ENCODE measurements at regions not wholly inside any gene's neighbourhood (a gene's known extent, or its start where the extent isn't known, plus 50 kb on each side); places are given as distances from the start of the nearest gene placed in this dataset.
A peak's percentile ranks its signal among the peaks of the same experiment; 100 is the strongest.

DNA sequence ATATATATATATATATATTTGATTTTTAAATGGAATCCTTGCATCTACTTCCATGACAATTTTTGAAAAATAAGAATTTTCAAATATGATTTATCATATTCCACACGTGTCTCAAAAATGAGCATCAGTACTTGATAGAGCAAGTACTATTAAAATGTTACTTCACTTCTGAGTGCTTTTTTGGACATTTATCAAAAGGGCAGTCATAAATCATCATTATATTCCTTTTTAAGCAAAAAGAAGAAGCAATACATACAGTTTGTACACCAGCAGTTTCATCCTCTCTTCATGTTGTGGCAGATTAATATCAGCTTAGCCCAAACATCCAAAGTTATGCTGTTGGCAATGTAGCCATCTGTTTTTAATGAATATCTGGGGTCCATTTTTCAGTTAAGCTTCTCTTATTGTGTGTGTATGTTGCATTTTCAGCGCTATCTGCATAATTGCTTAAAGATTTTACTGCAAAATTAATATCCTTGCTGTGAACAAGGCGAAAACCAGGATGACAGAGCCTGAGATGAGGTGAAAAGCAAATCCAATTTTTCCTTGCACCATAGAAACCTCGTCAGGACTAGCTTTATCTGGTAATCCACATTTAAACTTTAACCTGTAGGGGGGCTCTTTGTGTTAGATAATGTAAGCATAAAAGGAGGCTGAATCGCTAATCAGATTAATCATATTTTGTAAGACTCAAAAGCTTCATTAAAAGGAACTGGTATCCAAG is 604.9 kb upstream of the AGTR1 start:
- DNase-seq, result no peak

DNA sequence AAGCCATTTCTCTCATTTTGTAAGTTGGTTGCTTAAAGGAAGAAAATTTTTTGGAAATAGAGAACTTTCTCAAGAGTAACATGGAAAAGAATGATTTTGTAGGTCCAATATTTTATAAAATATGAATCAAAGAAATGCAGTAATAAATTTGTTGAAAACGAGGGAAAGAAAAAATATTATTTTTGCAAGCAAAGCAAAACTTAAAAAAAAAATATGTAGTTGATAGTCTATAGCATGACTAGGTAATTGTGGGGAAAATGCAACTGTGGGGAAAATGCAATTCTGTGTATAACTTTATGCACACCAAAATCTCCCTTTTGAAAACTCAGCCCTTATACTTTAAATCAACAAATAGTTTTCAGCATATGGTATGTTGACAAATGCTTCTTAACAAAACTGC is 604.0 kb upstream of the AGTR1 start:
- no peak for DNase-seq

DNA sequence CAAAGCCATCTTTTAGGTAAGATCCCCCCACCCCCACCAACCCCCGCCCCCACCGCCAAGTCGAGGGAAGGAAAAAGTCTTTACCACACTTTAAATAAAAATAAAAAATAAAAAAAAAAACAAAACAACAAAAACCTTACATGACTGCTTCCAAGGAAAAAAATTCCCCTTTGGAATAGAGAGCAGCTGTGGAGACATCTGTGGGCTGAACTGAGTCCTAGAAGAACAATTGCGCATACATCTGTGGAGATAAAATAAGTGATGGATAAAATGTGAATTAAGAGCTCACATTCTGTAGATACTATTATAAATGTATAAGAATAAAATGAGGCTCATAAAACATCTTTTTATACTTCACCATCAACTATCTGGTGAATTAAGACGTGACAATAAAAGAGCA is 601.7 kb upstream of the AGTR1 start:
- no peak for DNase-seq

DNA sequence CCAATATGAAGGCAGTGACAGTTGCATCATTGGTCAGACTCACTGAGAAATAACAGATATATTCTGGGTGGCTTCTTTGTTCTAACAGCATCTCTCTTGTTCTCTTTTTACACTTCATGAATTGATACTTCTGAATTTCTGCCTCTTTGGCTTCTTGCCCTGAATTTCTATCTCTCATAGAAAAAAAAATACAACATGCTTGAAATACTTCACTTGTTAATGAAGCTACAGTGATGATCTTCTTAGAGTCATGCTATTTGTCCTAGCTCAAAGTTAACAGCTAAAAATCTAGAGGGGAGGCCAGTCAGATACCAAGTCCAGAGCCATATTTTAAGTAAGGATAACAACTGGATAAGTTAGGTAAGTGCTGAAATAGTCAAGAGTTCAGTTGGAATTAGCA is 597.2 kb upstream of the AGTR1 start:
- no peak for DNase-seq

DNA sequence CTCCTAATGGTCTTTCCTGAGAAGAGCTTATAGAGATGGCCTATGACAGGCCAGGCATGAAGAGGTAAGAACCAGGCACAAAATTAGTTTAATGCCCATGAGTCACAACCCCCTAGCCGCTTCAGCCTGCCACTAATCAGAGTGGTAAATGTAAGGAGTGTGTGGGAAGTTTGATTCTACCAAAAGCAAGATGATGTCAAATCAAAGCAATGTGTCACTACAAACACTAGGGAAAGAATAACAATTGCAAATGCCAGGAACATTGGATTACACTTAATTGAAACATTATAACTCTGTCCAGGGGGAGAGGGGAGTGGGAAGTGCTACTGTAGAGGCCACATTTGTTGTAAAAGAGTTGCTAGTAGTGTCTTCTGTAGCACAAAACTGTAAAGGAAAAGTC is 596.6 kb upstream of the AGTR1 start:
- DNase-seq, result no peak

DNA sequence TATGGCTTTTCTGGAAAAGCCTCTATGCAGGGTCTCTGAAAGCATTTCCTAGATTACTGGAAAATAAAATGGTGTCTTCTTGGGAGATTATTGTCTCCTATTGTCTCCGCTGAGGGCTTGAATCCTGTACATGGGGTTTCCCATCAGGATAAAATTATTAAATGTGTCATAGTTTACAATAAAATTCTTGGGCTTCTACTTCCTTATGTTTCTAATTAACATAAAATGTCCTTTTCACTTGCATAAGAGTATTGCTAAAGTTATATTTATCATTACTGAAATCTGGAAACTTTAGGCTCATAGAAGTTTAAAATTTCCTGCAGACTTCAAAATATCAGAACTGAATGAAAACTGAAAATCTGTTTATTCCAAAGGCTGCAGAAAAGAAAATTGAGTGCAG is 595.5 kb upstream of the AGTR1 start:
- DNase-seq, result no peak

DNA sequence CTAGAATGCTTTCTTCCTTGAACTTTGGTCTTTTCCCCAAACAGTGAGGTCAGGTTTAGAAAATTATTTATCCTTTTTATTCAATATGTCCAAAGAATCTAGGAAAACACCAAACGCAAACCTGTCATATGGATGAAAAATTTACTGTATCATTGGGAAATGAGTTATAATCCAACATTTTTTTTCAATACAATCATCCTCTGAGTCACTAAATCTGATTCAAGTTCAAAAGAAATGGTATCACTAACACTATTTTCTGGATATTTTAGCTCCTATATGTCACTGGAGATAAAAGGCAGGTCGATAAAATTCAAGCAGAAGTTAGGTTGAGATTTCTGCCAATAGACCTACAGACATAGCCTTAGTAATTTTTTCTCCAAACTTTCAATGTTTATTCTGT is 591.6 kb upstream of the AGTR1 start:
- DNase-seq, result no peak

DNA sequence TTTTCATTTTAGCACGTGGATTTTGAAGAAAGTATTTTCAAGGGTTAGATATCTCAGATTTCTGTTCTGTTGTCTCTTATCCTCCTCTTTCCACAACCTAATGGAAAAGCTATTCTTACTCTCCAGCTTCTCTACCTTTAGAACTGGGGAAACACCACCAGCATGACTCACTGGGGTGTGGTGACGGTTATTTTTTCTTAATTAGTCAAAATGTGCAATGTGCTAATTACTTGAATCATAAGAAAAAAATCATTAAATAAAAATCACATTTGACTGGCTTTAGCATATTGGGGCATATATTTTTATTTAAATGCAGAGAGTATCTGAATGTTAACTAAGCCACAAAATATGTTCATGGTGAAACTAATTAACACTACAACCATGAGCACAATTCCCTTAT is 570.7 kb upstream of the AGTR1 start:
- no peak for DNase-seq

DNA sequence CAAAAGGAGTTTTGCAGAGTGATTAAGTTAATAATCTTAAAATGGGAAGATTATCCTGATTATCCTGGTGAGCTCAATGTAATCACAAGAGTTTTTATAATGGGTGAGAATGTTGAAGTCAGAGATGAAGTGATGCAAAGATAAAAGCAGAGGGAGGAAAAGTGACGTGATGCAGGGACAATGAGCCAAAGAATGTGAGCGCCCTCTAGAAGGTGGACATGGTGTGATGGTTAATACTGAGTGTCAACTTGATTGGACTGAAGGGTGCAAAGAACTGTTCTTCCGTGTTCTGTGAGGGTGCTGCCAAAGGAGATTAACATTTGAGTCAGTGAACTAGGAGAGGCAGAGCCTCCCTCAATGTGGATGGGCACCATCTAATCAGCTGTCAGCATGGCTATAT is 569.6 kb upstream of the AGTR1 start:
- no peak for DNase-seq

DNA sequence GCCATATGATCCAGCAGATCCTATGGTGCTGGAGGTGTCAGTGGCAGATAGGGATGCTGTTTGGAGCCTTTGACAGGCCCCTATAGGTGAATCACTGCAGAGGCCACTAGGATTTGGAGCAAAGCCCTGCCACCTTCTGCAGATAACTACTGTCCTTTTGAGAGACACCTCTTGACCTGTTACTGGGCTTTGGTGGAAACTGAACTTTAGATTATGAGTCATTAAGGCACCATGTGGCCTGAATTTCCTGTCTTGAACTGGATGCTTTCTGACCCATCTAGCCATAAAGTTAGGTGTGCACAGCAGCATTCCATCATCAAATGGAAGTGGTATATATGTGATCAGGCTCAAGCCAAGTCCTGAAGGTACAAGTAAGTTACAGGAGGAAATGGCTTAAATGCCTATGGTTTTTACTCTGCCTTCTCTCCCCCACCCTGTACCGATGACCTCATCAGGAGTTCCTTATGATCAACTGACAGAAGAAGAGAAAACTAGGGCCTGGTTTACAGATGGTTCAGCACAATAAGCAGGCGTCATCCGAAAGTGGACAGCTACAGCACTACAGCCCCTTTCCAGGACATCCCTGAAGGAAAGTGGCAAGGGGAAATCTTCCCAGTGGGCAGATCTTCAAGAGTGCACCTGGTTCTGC is 565.6 kb upstream of the AGTR1 start:
- no peak for DNase-seq

DNA sequence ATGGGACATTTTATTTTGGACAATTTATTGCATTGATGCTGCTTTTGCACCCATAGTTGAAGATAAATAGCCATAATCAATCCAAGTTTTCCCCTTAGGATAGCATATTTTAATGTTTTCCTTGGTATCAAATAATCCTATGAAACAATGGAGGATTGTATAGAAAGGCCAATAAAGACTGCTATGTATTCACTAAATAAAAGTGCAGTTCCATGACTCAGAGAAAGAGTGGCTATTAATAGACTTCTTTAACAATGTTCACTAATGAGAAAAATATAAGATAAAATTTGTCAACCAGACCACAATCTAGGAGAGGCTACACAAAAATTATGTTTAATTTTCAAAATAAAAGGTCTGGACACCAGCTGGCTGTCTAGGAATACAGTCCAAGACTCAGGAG is 560.9 kb upstream of the AGTR1 start:
- DNase-seq, result no peak

DNA sequence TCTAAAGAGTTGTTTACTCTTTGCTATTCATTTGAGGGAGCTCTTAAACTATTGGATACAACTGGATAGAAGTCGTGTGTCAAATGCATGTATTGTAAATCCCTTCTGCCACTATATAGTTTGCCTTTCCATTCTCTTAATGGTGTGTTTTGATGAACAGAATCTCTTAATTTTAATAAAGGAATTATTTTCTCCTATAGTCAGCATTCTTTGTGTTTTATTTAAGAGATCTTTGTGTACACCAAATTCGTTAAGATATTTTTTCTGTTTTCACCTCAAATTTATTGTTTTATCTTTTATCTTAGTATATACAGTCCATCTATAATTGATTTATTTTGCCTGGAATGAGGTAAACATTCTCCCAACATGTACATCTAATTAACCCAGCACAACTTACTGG is 551.5 kb upstream of the AGTR1 start:
- DNase-seq, result no peak

DNA sequence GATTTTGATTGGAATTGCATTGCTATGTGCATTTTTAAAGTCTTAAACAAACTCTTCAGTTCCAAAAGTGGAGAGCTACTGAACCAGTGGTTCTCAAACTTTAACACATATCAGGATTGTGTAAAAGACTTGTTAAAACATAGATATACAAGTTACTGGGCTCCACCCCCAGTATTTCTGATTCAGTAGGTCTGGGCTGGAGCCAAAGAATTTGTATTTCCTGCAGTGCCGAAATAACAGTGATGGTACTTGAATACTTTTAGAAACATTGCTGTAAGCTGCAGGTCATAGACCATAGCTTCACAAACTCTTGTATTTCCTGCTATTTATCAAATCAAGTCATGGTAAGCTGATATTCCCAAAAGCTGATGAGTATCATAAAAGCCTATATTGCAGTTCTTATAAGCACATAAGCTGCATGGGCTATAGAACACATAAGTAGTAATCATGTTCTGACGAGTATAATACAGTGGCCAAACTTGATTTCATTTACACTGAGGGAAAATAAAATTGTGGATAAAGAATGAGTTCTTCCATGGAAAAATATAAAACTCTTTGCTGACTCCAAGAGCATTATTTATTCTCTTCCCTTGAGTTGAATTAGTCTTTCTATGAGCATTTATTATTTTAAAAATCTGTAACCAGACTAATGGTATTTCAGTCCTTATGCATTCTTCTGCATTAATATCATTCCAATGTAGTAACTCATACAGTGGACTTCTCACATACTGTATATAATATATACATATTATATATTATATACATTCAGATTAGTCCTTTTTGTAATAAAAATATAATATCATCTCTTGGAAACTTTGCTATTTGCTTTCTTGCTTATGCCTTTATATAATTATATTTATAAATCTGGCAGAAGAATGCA is 550.5 kb upstream of the AGTR1 start:
- no peak for DNase-seq

DNA sequence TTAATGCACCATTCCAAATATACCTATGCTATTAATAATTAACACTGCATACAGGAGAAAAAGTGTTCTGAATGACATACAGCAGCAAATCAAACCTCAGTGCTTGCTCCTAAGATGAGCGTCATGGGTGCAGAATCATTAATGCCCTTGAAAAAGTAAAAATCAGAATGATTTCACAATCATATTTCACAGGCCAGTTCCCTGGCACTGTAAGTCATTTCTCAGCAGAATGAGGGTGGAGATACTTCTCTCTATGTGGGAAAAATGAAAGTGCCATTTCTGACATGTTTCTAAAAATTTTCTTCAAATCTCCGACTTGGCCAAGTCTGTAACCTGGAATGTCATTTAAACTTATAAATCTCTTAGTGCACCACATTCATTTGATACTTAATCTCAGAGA is 549.8 kb upstream of the AGTR1 start:
- DNase-seq, result no peak

DNA sequence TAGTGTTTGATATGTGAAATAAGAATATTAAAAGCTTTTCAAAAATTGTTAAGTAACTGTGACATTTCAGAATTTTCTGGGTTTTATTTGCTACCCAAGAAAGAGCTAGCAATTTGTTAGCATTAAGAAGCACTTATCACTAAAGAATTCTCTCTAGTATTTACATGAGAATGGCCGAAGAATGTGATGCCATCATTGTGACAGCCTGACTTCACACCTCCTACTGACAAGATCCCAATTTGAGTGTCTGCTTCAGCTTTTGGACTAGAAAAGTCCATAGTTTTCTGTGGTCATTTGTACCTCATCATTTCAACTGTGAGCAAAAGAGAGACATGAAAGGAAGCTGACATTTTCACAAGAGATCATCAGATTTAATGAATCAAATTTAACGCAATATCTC is 548.1 kb upstream of the AGTR1 start:
- no peak for DNase-seq

DNA sequence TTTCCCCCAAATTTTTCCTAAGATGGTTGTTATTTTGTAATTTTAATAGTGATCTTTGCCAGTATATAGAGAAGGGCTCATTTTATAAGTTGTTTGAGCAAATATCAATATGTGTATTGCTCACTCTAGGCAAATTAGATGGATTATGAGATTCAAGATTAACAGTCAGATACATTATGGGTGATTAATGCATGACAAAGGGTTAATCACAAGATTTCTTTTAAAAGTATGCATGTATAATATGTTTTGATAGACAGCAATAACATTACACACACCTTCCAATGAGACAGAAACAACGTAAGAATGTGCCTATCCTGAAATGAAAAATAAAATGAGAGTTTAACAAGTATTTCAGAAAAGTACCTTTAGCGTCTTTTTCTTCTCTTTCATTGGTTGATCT is 547.6 kb upstream of the AGTR1 start:
- DNase-seq, result no peak

DNA sequence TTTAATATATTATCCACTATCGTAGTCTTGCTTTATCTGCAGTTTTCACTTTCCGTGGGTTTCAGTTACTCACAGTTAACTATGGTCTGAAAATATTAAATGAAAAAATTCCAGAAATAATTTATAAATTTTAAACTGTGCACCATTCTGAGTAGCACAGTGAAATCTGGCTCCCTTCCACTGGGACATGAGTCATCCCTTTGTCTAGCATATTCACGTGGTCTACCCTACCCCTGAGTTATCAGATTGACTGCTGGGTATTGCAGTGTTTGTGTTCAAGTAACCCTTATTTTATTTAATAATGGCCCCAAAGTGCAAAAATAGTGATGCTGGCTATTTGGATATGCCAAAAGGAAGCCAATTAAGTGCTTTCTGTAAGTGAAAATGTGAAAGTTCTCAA is 539.5 kb upstream of the AGTR1 start:
- peak in 1 of 2 experiments; percentile 38 for DNase-seq

DNA sequence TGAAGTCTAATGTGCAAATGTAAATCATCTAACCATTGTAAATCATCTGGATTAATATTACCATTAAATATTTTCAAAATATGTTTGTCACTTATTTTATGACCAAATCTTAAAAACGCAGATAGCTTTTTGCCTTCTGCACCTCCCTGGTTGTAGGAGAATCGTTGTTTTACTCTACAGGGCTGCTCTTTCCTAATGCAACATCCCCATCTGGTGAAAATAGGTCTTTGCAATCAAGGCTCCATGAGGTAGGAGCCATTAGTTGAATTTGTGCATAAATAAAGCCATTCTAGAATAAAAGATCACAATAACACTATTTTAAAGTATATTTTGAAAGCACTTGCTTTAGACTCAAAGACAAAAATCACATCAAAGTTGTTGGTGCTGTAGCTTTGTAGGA is 535.6 kb upstream of the AGTR1 start:
- no peak for DNase-seq

DNA sequence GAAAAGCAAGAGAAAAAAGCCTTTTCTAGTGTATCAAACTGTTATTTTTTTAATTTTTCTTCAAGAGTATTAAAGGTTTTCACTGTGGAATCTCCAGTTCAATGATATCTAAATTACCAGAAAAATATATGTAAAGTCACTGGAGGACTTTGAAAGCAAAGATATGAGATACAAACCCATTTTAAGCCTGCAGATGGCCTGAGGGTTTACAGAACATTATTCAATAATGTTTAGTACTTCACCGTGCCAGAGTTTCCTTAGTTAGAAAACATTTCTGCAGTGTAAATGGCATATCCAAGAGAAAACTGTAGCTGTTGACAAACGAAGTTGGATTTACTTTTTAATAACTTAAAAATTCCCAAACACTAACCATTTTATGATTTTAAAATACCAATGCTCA is 529.4 kb upstream of the AGTR1 start:
- no peak for DNase-seq

DNA sequence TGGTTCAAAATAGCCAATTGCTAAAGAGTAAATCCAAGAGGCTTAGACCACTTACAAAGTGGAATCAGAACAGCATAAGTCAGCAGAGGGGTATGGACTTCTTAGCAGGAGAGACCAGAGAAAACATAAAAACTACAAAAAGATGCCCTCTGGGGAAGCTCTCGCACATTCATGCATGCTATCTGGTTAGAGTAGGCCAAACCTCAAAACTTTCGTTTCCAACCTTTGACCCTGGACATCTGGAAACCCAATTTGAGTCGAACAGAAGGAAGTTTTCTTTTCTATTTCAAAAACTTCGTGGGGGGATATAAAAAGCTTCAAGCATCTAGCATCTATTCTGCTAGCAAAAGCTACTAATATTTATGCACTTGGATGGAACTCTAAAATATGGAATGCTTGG is 523.9 kb upstream of the AGTR1 start:
- no peak for DNase-seq

DNA sequence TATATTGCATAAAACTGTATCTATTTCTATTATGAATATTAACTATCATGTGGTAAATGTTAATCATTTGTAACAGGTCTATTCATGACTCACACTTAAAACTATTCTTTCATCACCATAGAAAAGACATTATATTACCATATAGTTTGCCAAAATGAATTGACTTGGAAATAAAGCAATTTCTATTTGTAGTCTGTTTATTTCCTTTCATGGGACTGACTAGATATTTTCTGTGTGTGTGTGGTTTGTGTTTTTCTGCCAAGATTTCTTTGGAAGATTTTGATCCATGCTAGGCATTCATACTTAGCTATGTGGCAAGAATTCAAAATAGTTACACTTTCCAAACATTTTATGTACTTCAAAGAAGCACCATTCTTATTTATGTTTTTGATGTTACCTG is 522.5 kb upstream of the AGTR1 start:
- DNase-seq, result no peak

DNA sequence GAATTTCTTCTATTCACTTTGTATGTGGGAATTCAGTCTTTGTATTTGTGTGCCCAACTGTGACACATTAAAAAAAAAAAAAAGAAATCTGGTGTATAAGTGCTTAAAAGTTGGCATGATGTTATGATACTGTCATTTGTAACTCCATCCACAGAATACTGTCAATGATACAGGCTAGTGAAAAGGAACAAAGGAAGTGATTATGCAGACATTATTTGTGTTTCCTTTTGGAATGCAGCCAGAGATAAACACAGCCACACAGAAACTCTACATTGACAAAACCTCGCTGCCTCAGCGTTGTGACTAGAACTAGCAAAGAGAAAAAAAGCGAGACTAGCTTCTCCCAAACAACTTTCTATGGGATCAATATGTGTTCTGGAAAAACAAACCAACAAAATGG is 519.2 kb upstream of the AGTR1 start:
- no peak for DNase-seq

DNA sequence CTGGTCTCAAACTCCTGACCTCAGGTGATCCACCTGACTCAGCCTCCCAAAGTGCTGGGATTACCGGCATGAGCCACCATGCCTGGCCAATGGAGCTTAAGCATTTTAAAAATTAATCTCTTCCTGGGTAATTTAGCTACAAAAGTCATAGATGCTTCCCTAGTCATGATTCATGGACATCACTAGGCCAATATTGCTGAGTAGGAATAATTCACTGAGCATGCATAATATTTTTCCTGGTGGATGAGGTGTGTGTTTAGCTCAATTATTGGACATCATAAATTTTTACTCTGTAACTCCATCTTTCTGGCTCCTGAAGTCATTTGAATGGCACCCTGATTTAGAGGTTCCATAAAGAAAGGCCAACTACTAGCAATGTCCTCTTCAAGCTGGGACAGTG is 512.9 kb upstream of the AGTR1 start:
- DNase-seq, result no peak

DNA sequence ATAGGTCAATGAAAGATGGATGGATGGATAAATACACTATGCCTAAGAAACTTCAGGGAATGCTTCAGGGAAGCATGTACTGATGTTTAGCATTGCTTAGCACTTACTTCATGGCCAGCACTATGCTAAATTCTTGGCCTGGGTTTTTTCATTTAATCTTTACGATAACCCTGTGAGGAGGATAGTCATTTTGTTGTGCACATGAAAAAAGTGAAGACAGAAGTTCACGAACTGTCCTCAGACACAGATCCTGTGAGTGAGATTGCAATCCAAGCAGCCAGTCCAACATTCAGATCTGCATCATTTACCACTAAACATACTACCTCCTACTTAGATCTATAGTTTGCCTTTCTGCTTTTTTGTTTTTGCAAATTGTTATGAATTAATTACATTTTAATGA is 510.8 kb upstream of the AGTR1 start:
- no peak for DNase-seq

Measured in NCI-H446 (cell line).